Ovary (tissue), 7 donors: ENCODE measurements at regions not wholly inside any gene's neighbourhood (a gene's known extent, or its start where the extent isn't known, plus 50 kb on each side); places are given as distances from the start of the nearest gene placed in this dataset.
"Not testable (repeated sequence)": the region's sequence is repeated elsewhere in the genome, so short reads cannot be mapped to it uniquely, and the experiment has no call there.

Experiments
- DNase-seq, 5 donors: peaks; one replicate each; pipeline ENCODE4 v3.0.0-alpha.2; 2019 to 2020
- H3K27ac ChIP-seq, 2 donors: fragments of 200-600 bp; one replicate each; pipeline versions ENCODE4 v1.5.1 to v1.8.0; 2019 to 2022
- H3K27me3 ChIP-seq: fragments of 200-600 bp; one replicate; pipeline ENCODE4 v1.8.0; 2022
- H3K36me3 ChIP-seq: fragments of 200-600 bp; sonication (generic); one replicate; pipeline ENCODE4 v1.5.1; 2019
- H3K4me1 ChIP-seq: one replicate; pipeline ENCODE4 v1.8.1; 2013; ENCODE audit warnings: mild to moderate bottlenecking, moderate library complexity; ENCODE audit not compliant: insufficient read depth
- H3K4me3 ChIP-seq: fragments of 200-600 bp; sonication (generic); one replicate; pipeline ENCODE4 v1.5.1; 2017
- H3K9me3 ChIP-seq, 2 donors: fragments of 200-600 bp in 1 of 2; sonication (generic) in 1 of 2; one replicate each; pipeline versions ENCODE4 v1.5.1 to v1.8.1; 2013 to 2019; ENCODE audit warnings: mild to moderate bottlenecking in 1 of 2, moderate library complexity in 1 of 2
- CTCF ChIP-seq, 3 donors: fragments of 450-650 bp in 2 of 3; fragments of 200-600 bp in 1 of 3; IDR thresholded peaks; one replicate each; pipeline versions ENCODE4 v1.5.1 to v1.8.0; 2016 to 2022; ENCODE audit warnings: antibody characterized with exemption in 3 of 3, mild to moderate bottlenecking in 1 of 3
- EP300 ChIP-seq: sonication (generic); formaldehyde crosslinking; IDR thresholded peaks from one replicate; pipeline ENCODE4 v1.6.1; 2017; ENCODE audit warnings: antibody characterized with exemption
- POLR2A ChIP-seq: fragments of 450-650 bp; IDR thresholded peaks from one replicate; pipeline ENCODE4 v1.6.1; 2017; ENCODE audit warnings: antibody characterized with exemption, mild to moderate bottlenecking, moderate library complexity
- WGBS, 3 donors: extraction: QIAGEN DNeasy Blood & Tissue Kit in 1 of 3; methylation state at CpG; one replicate each; pipeline versions ENCODE4 v1.1.5 to v1.1.7; 2013 to 2017; 5-methylcytosine and 5-hydroxymethylcytosine counted together
- intact Hi-C, 4 donors: fragments of 100-400 bp; cut with DNase I; formaldehyde crosslinking; loops; one replicate each; pipeline versions ENCODE4 v1.11.0 to v1.15.1; 2022 to 2023
- donor health status: DM: no; HTN: no; CAD: no; lungs with moderate emphysema.
- donor health status: DM: no; HTN: no; CAD: no.
- donor health status: Bipolar disorder and iron deficiency.
- donor health status: DM: no; HTN: no; CAD: no.
- donor health status: DM: yes; HTN: yes; CAD: no.

DNA sequence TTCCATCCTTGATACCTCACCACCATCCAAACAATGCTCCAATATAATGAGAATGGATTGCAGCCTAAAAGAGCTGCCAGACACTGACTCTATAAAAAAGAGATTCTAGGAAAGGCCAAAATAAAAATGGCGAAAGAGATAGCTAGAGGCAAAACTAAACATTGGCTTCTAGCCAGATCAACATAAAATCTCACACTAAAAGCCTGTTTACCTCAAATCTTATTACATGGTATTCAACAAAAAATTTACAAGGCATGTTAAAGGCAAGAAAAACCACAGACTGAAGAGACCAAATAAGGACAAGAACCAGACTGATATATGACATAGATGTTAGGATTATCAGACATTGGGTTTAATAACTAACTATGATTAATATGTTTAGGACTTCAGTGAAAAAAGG is 1127.0 kb downstream of the DNAJB9 start:
- Histone ChIP-seq H3K4me3 (no peak overlapping the region), H3K27ac (no peak overlapping the region), H3K9me3 (no peaks in the 10 kb centered on the region), H3K27me3 (no peaks in the 10 kb centered on the region), H3K4me1 (no peaks in the 10 kb centered on the region), H3K36me3 (no peaks in the 10 kb centered on the region)
- no peak for DNase-seq
- intact Hi-C loops = no loop called here
- TF ChIP-seq POLR2A (no peak), EP300 (no peak), CTCF (IDR thresholded peaks at IDR 0.05) (no peak)
- WGBS, 3 donors = 81 to 100% (median 82%) methylated on average over 1 of the region's 1 CpG

GRCh38 chr7:109699661-109700060 is 1130.0 kb downstream of the DNAJB9 start:
- 78 to 83% (median 82%) methylated on average over 3 of the region's 3 CpGs for WGBS, 3 donors

DNA sequence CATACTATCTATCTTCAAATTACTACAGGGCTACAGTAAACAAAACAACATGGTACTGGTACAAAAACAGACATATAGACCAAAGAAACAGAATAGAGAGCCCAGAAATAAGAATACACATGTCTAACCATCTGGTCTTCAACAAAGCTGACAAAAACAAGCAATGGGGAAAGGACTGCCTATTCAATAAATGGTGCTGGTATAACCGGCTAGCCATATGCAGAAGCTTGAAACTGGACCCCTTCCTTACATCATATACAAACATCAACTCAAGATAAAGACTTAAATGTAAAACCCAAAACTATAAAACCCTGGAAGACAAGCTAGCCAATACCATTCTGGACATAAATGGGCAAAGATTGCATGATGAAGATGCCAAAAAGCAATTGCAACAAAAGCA is 1143.7 kb downstream of the DNAJB9 start:
- Histone ChIP-seq H3K27me3 (no peaks in the 10 kb centered on the region), H3K9me3 (no peaks in the 10 kb centered on the region), H3K27ac (no peak overlapping the region), H3K4me3 (no peak overlapping the region), H3K36me3 (no peaks in the 10 kb centered on the region), H3K4me1 (no peaks in the 10 kb centered on the region)
- intact Hi-C loops = no loop called here
- no peak for DNase-seq
- WGBS, 3 donors = 87 to 100% (median 91%) methylated on average over 1 of the region's 1 CpG
- TF ChIP-seq CTCF (IDR thresholded peaks at IDR 0.05) (no peak), POLR2A (no peak), EP300 (no peak)

More at GRCh38 chr7:109699661-109700060, 1130.0 kb downstream of the DNAJB9 start:
- no peak overlapping the region for H3K4me3 ChIP-seq
- TF ChIP-seq CTCF (IDR thresholded peaks at IDR 0.05) = no peak
- TF ChIP-seq POLR2A = no peak
- TF ChIP-seq EP300 = no peak
- H3K27me3 ChIP-seq = no peaks in the 10 kb centered on the region
- no peaks in the 10 kb centered on the region for H3K9me3 ChIP-seq
- DNase-seq = no peak
- intact Hi-C loops = no loop called here
- no peaks in the 10 kb centered on the region for H3K4me1 ChIP-seq
- no peaks in the 10 kb centered on the region for H3K36me3 ChIP-seq
- no peak overlapping the region for H3K27ac ChIP-seq

GRCh38 chr7:109719359-109719758 is 1149.7 kb downstream of the DNAJB9 start:
- DNase-seq, H3K4me3 ChIP-seq, intact Hi-C loops, H3K4me1 ChIP-seq, H3K27ac ChIP-seq, H3K9me3 ChIP-seq, H3K27me3 ChIP-seq, H3K36me3 ChIP-seq: not testable (repeated sequence)
- whole genome bisulfite sequencing, 3 donors = 84 to 90% (median 86%) methylated on average over 8 of the region's 8 CpGs

GRCh38 chr7:109734601-109735000 is 1164.9 kb downstream of the DNAJB9 start:
- Histone ChIP-seq H3K27me3 (no peaks in the 10 kb centered on the region), H3K9me3 (no peaks in the 10 kb centered on the region), H3K4me3 (no peak overlapping the region), H3K4me1 (no peaks in the 10 kb centered on the region), H3K36me3 (no peaks in the 10 kb centered on the region), H3K27ac (no peak overlapping the region)
- no peak for TF ChIP-seq POLR2A
- no peak for TF ChIP-seq CTCF (IDR thresholded peaks at IDR 0.05)
- TF ChIP-seq EP300 = no peak
- intact Hi-C loops = no loop called here
- DNase-seq = no peak
